CD4-positive, alpha-beta T cell treated with Interferon alpha-2 for 1 hour (primary cell): ENCODE measurements at regions not wholly inside any gene's neighbourhood (a gene's known extent, or its start where the extent isn't known, plus 50 kb on each side); places are given as distances from the start of the nearest gene placed in this dataset.

Experiments used
- DNase-seq, 2 donors: peaks; one replicate each; pipeline ENCODE4 v3.0.0-alpha.2; 2020 to 2022

DNA sequence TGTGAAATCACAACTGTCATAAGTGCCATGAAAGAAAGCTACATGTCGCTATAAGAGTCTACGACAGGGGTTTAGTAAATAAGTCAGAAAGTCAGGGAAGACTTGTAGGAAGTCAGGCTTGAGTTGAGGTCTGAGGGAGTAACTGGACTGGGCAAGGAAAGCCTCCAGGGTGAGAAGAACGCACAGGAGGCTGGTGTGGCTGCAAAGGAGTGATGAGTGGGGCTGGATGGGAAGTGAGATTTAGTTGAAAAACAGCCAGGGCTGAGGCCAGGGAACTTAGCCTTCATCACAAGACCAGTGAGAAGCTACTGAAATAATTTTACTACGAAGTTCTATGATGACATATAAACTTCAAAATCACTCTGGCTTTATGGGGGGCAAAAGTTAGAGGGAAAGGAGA lies 763.7 kb upstream of the PHF14 start:
- DNase-seq, result no peak

DNA sequence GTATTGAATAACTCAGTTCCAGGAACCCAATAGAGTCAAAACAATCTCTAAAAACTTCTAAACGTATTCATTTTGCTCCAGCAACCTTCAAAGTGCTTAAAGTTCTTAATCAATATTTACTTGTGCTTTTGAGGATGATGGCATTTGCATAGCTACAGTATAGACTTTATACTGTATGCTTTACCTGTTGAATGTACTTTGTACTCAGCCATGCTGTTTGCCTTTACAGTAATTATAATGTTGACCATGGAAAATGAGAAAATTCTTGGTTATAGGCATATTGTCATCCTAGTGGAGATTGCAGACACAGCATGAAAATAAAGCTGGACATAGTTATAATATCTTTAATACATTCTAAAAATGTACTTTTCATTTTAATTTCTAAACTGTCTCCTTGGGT lies 762.7 kb upstream of the PHF14 start:
- no peak for DNase-seq

- no peak for DNase-seq
Observed at GRCh38 chr7:10211861-10212260, 761.8 kb upstream of the PHF14 start.

DNA sequence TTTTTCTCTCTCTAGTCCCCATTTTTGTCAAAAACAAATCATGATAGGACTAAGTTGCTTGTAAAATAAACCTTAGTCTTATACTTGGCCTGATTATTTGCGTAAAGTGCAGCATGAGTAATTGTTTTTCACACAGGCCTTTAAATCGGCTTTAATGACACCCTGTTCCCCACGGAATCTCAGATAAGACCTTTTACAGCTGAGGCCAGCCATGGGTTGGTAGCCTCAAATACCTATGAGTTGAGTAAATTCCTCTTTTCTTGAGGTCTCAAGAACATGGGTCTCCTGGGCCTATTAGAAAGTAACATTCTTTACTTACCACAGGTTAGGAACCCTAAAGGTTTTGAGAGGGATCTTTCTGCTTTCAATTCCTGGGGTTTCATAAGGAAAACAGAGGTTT lies 761.0 kb upstream of the PHF14 start:
- no peak for DNase-seq

- DNase-seq, result no peak
Observed at GRCh38 chr7:10216462-10216861, 757.2 kb upstream of the PHF14 start.

- no peak for DNase-seq
Observed at GRCh38 chr7:10221084-10221483, 752.6 kb upstream of the PHF14 start.

DNA sequence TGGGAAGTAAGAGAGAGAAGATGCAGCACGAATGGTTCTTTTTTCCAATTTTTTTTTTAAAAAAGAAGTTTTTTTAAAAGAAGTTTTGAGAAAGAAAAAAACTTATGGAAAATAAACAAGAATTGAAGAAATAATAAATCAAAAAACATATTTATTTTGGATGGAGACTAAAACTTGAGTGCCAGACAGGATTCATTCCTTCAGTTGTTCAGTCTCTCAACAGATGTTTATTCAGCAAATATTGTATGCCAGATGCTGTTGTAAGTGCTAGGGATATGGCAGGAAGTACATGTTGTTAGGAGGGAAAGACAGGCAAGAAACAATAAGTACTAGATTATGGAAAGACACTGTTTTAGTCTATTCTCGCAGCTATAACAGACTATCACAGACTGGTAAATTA lies 750.7 kb upstream of the PHF14 start:
- DNase-seq, result no peak

- DNase-seq, result no peak
Observed at GRCh38 chr7:10225275-10225674, 748.4 kb upstream of the PHF14 start.

GRCh38 chr7:10237306-10237705 lies 736.4 kb upstream of the PHF14 start:
- no peak for DNase-seq

- DNase-seq, result no peak
Observed at GRCh38 chr7:10238641-10239040, 735.0 kb upstream of the PHF14 start.

- DNase-seq, result no peak
Observed at GRCh38 chr7:10239695-10240345, 733.9 kb upstream of the PHF14 start.

GRCh38 chr7:10245406-10245805 lies 728.3 kb upstream of the PHF14 start:
- no peak for DNase-seq

DNA sequence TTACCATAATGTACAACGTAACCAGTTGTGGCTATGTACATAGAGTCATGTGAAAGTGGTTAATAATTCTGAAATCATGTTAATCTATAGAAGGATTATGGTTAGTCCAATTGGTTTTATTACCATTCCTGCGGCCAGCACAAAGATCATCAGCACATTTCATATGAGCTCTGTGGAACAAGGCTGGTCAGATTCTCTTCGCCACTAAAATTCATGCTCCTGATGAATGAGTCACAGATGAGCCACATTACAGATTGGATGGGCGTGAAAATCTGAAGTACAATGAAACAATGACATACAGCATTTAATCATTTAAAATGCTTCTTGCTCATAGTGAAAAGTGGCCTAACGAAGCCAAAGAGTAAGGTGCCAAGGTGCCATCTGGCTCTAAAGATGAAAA lies 716.2 kb upstream of the PHF14 start:
- no peak for DNase-seq

- DNase-seq, result no peak
Observed at GRCh38 chr7:10266976-10267375, 706.7 kb upstream of the PHF14 start.

GRCh38 chr7:10268034-10268433 lies 705.6 kb upstream of the PHF14 start:
- DNase-seq, result no peak

GRCh38 chr7:10282909-10283308 lies 690.8 kb upstream of the PHF14 start:
- no peak for DNase-seq

GRCh38 chr7:10284001-10284400 lies 689.7 kb upstream of the PHF14 start:
- DNase-seq, result no peak

GRCh38 chr7:10299384-10299783 lies 674.3 kb upstream of the PHF14 start:
- no peak for DNase-seq

DNA sequence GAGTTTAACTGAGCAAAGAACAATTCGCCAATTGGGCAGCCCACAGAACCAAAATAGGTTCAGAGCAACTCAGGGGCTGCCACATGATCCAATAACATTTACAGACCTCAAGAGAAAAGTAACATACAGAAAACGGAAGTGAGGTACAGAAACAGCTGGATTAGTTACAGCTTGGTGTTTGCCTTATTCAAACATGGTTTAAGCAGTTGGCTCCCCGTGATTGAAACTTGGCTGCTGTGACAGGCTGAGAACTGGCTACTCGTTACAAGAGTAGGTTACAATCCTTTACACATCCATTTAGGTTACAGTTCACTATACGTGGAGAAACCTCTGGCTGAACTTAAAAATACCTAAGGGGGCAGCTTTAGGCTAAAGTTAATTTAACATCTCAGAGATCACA lies 673.1 kb upstream of the PHF14 start:
- no peak for DNase-seq

GRCh38 chr7:10308276-10308675 lies 665.4 kb upstream of the PHF14 start:
- DNase-seq, result no peak

DNA sequence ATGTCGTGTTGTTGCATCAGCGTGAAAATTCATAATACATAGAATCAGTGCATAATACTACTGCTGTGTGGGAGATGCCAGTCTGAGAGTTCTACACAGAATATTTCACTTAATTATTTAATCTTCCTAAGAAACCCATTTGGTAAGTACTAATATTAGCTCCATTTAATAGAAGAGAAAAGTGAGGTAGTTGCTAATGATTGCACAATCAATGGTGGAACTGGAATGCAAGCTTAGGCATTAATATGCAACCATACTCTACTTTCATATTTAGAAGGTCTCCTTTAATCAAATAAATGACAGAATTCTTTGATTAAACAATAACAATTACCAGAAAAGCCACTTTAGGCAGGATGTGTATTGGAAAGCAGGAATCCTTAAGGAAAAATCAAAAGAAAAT lies 660.7 kb upstream of the PHF14 start:
- DNase-seq, result no peak

- no peak for DNase-seq
Observed at GRCh38 chr7:10315881-10316280, 657.8 kb upstream of the PHF14 start.

GRCh38 chr7:10316488-10316887 lies 657.2 kb upstream of the PHF14 start:
- DNase-seq, result no peak

DNA sequence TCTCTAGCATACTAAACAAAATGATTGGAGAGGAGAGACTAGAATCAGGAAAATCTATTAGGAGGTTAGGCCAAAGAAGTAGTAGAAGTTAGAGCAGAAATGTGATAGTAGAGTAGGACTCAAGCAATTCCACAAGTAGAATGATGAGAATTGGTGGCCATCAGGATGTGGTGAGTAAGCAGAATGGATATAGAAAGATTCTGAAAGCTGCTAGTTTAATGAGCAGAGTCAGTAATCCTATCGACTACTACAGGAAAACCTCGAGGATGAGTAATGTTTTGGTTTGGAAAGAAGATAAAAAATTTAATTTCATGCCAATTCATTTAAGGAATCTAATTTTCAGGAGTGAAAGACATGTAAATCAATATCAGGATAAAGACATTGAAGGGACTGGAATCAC lies 648.3 kb upstream of the PHF14 start:
- DNase-seq, result no peak

GRCh38 chr7:10343108-10343507 lies 630.6 kb upstream of the PHF14 start:
- no peak for DNase-seq

GRCh38 chr7:10346032-10346431 lies 627.6 kb upstream of the PHF14 start:
- DNase-seq, result no peak
